Uterus (tissue), 2 donors: ENCODE measurements at regions not wholly inside any gene's neighbourhood (a gene's known extent, or its start where the extent isn't known, plus 50 kb on each side); places are given as distances from the start of the nearest gene placed in this dataset.

Experiments used
- POLR2A ChIP-seq, 2 donors: fragments of 450-650 bp; IDR thresholded peaks; one replicate each; pipeline ENCODE4 v1.6.1; 2016; ENCODE audit warnings: antibody characterized with exemption in 2 of 2, mild to moderate bottlenecking in 1 of 2, moderate library complexity in 1 of 2
- TF ChIP-seq, protein P1 (sequence below), 4 experiments: fragments of 200-600 bp in 2 of 4; fragments of 450-650 bp in 2 of 4; sonication (generic) in 2 of 4; IDR thresholded peaks; one replicate each; pipeline ENCODE4 v1.5.1; 2016 to 2019; ENCODE audit warnings: antibody characterized with exemption in 4 of 4, mild to moderate bottlenecking in 2 of 4, moderate library complexity in 1 of 4

DNA sequence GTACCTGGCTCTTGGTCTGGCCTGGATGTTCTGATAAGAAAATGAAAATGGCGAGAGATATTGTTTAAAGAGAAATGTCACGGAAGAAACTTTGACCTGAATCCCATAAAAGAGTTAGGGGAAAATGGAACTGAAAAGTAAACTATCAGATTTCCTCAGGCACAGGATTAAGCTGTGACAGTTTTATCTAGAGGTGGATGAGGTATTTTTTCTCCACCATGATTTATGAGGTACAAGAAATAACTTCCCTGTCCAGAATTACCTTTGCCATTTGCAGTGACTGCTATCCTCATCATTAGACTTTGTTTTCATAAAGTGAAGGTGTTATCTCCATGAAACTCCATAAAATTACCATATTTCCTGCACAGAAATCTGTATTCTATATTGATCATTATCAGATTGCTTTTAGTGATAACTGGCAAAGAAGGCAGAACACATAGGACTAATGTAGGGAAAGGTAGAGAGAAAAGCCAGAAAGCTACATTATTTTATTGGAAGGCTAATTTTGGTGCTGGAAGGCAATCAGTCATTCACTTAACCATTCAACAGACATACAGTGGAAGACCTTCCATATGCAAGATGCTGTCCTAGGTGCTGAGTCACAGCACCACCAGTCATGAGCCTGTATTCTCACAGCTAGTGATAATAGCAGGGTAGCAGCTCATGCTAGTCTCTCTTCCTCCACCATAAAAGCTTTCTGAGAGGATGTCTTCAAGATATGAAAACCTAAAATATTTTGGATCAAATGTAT is 427.3 kb upstream of the CITED2 start:
- TF ChIP-seq, protein P1, sequence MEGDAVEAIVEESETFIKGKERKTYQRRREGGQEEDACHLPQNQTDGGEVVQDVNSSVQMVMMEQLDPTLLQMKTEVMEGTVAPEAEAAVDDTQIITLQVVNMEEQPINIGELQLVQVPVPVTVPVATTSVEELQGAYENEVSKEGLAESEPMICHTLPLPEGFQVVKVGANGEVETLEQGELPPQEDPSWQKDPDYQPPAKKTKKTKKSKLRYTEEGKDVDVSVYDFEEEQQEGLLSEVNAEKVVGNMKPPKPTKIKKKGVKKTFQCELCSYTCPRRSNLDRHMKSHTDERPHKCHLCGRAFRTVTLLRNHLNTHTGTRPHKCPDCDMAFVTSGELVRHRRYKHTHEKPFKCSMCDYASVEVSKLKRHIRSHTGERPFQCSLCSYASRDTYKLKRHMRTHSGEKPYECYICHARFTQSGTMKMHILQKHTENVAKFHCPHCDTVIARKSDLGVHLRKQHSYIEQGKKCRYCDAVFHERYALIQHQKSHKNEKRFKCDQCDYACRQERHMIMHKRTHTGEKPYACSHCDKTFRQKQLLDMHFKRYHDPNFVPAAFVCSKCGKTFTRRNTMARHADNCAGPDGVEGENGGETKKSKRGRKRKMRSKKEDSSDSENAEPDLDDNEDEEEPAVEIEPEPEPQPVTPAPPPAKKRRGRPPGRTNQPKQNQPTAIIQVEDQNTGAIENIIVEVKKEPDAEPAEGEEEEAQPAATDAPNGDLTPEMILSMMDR (IDR thresholded peaks at IDR 0.05): no peak
- TF ChIP-seq POLR2A (IDR thresholded peaks at IDR 0.05): no peak
